OCI-LY1 (cell line): ENCODE measurements at regions not wholly inside any gene's neighbourhood (a gene's known extent, or its start where the extent isn't known, plus 50 kb on each side); places are given as distances from the start of the nearest gene placed in this dataset.

Experiments
- H2AFZ ChIP-seq: fragments of 200-600 bp; sonication (generic), shearing (Covaris generic); 2 replicates; pipeline ENCODE4 v1.6.0; 2014; ENCODE audit warnings: antibody characterized with exemption, mild to moderate bottlenecking, low read length
- H3F3A ChIP-seq: fragments of 200-600 bp; sonication (generic), shearing (Covaris generic); 2 replicates; pipeline ENCODE4 v1.6.0; 2014; ENCODE audit warnings: mild to moderate bottlenecking, antibody characterized with exemption, low read length, moderate library complexity; ENCODE audit not compliant: insufficient read depth
- H3K27ac ChIP-seq: fragments of 200-600 bp; sonication (generic); 2 replicates; pipeline ENCODE4 v1.5.1; 2014; ENCODE audit warnings: low read length, mixed run types, mild to moderate bottlenecking, low read depth; ENCODE audit not compliant: poor library complexity, severe bottlenecking
- H3K27me3 ChIP-seq: fragments of 200-600 bp; sonication (generic); 2 replicates; pipeline ENCODE4 v1.6.0; 2014; ENCODE audit warnings: antibody characterized with exemption, mild to moderate bottlenecking, low read length, moderate library complexity; ENCODE audit not compliant: insufficient read depth
- H3K36me3 ChIP-seq: fragments of 200-600 bp; sonication (generic); 2 replicates; pipeline ENCODE4 v1.6.1; 2014; ENCODE audit warnings: mild to moderate bottlenecking, antibody characterized with exemption, low read length, moderate library complexity, mixed read lengths; ENCODE audit not compliant: insufficient read depth
- H3K4me1 ChIP-seq: fragments of 200-600 bp; sonication (generic); 2 replicates; pipeline ENCODE4 v1.5.1; 2014; ENCODE audit warnings: mild to moderate bottlenecking, low read length, moderate library complexity; ENCODE audit not compliant: insufficient read depth, severe bottlenecking
- H3K4me2 ChIP-seq: fragments of 200-600 bp; sonication (generic), shearing (Covaris generic); 2 replicates; pipeline ENCODE4 v1.6.1; 2014; ENCODE audit warnings: low read length
- H3K4me3 ChIP-seq: fragments of 200-600 bp; sonication (generic); 2 replicates; pipeline ENCODE4 v1.5.1; 2014; ENCODE audit warnings: low read length, low read depth, mild to moderate bottlenecking, mixed read lengths; ENCODE audit not compliant: poor library complexity, severe bottlenecking
- H3K79me2 ChIP-seq: fragments of 200-600 bp; shearing (Covaris generic); 2 replicates; pipeline ENCODE4 v1.6.1; 2016; ENCODE audit warnings: mixed run types, low read length, mixed read lengths; ENCODE audit not compliant: insufficient read depth
- H3K9ac ChIP-seq: fragments of 200-600 bp; sonication (generic), shearing (Covaris generic); 2 replicates; pipeline ENCODE4 v1.6.1; 2014; ENCODE audit warnings: mild to moderate bottlenecking, low read length, mixed read lengths
- H3K9me2 ChIP-seq: fragments of 200-600 bp; sonication (generic), shearing (Covaris generic); 2 replicates; pipeline ENCODE4 v1.6.1; 2014; ENCODE audit warnings: low read depth, mild to moderate bottlenecking, low read length, mixed read lengths
- H3K9me3 ChIP-seq: fragments of 200-600 bp; shearing (Covaris generic); 2 replicates; pipeline ENCODE4 v1.6.1; 2014; ENCODE audit warnings: low read length, mixed read lengths
- H4K20me1 ChIP-seq: fragments of 200-600 bp; sonication (generic), shearing (Covaris generic); 2 replicates; pipeline ENCODE4 v1.6.0; 2016; ENCODE audit warnings: mild to moderate bottlenecking, low read length; ENCODE audit not compliant: insufficient read depth
- CTCF ChIP-seq: fragments of 200-600 bp; sonication (generic), shearing (Covaris generic); IDR thresholded peaks from 2 replicates; pipeline ENCODE4 v1.5.1; 2017; ENCODE audit warnings: mild to moderate bottlenecking, antibody characterized with exemption, low read length, moderate library complexity, mixed read lengths
- EZH2 ChIP-seq: fragments of 200-600 bp; sonication (generic), shearing (Covaris generic); IDR thresholded peaks from 2 replicates; pipeline ENCODE4 v1.8.0; 2017; ENCODE audit warnings: borderline replicate concordance, mixed run types, mild to moderate bottlenecking, antibody characterized with exemption, low read length, moderate library complexity, mixed read lengths

GRCh38 chr2:57204364-57204763, 842.2 kb upstream of the VRK2 start:
- no peak overlapping the region for H3K4me3 ChIP-seq
- H3K27ac ChIP-seq: no peak overlapping the region
- no peaks in the 10 kb centered on the region for H3K9me3 ChIP-seq
- no peaks in the 10 kb centered on the region for H3K36me3 ChIP-seq
- no peaks in the 10 kb centered on the region for H3K4me1 ChIP-seq
- no peaks in the 10 kb centered on the region for H3K27me3 ChIP-seq
- no peak overlapping the region for H2AFZ ChIP-seq
- H4K20me1 ChIP-seq: no peaks in the 10 kb centered on the region
- H3K79me2 ChIP-seq: no peaks in the 10 kb centered on the region
- H3K4me2 ChIP-seq: no peak overlapping the region
- no peaks in the 10 kb centered on the region for H3K9me2 ChIP-seq
- H3K9ac ChIP-seq: no peak overlapping the region
- TF ChIP-seq EZH2 (no peak), CTCF (no peak)
- no peaks in the 10 kb centered on the region for H3F3A ChIP-seq

- Histone ChIP-seq H3K9ac (no peak overlapping the region), H3K4me1 (no peaks in the 10 kb centered on the region), H4K20me1 (no peaks in the 10 kb centered on the region), H3K4me2 (no peak overlapping the region), H3F3A (no peaks in the 10 kb centered on the region), H3K27ac (no peak overlapping the region), H2AFZ (no peak overlapping the region), H3K9me2 (no peaks in the 10 kb centered on the region), H3K4me3 (no peak overlapping the region), H3K79me2 (no peaks in the 10 kb centered on the region), H3K27me3 (no peaks in the 10 kb centered on the region), H3K36me3 (no peaks in the 10 kb centered on the region), H3K9me3 (no peaks in the 10 kb centered on the region)
- TF ChIP-seq CTCF (no peak), EZH2 (no peak)
Observed at GRCh38 chr2:57205241-57205640, 841.4 kb upstream of the VRK2 start.

GRCh38 chr2:57207191-57207590, 839.4 kb upstream of the VRK2 start:
- Histone ChIP-seq H3K79me2 (no peaks in the 10 kb centered on the region), H3K9me2 (no peaks in the 10 kb centered on the region), H3K4me2 (no peak overlapping the region), H3K4me3 (no peak overlapping the region), H4K20me1 (no peaks in the 10 kb centered on the region), H3K27ac (no peak overlapping the region), H3K4me1 (no peaks in the 10 kb centered on the region), H3K9me3 (no peaks in the 10 kb centered on the region), H2AFZ (no peak overlapping the region), H3K27me3 (no peaks in the 10 kb centered on the region), H3K9ac (no peak overlapping the region), H3F3A (no peaks in the 10 kb centered on the region), H3K36me3 (no peaks in the 10 kb centered on the region)
- TF ChIP-seq EZH2 (no peak), CTCF (no peak)
